Lower lobe of right lung (tissue), 2 donors: ENCODE measurements at regions not wholly inside any gene's neighbourhood (a gene's known extent, or its start where the extent isn't known, plus 50 kb on each side); places are given as distances from the start of the nearest gene placed in this dataset.
A peak's percentile ranks its signal among the peaks of the same experiment; 100 is the strongest.

Experiments
- ATAC-seq, 2 donors: fragments of 200-7000 bp; cut with Tn5 transposase; one replicate each; pipeline ENCODE4 v1.9.1; 2020 to 2022; ENCODE audit warnings: mild to moderate bottlenecking in 2 of 2, moderate library complexity in 2 of 2
- DNase-seq: peaks from one replicate; pipeline ENCODE4 v3.0.0-alpha.2; 2020
- H3K27ac ChIP-seq: fragments of 200-600 bp; one replicate; pipeline ENCODE4 v1.8.0; 2022
- H3K27me3 ChIP-seq: fragments of 200-600 bp; one replicate; pipeline ENCODE4 v1.8.0; 2022; ENCODE audit warnings: low read depth
- H3K36me3 ChIP-seq: fragments of 200-600 bp; one replicate; pipeline ENCODE4 v1.8.0; 2022; ENCODE audit warnings: mild to moderate bottlenecking
- H3K4me1 ChIP-seq: fragments of 200-600 bp; one replicate; pipeline ENCODE4 v1.8.0; 2022
- H3K4me3 ChIP-seq: fragments of 200-600 bp; one replicate; pipeline ENCODE4 v1.8.0; 2022; ENCODE audit warnings: mild to moderate bottlenecking
- H3K9me3 ChIP-seq: fragments of 200-600 bp; one replicate; pipeline ENCODE4 v1.8.0; 2022
- intact Hi-C: fragments of 100-400 bp; cut with DNase I; formaldehyde crosslinking; loops from one replicate; pipeline ENCODE4 v1.11.0; 2022
- TF ChIP-seq, protein P1 (sequence below): fragments of 200-600 bp; IDR thresholded peaks from one replicate; pipeline ENCODE4 v1.8.0; 2022; ENCODE audit warnings: antibody characterized with exemption, mild to moderate bottlenecking
- donor health status: DM: no; HTN: yes; CAD: no; lungs with severe emphysema.

DNA sequence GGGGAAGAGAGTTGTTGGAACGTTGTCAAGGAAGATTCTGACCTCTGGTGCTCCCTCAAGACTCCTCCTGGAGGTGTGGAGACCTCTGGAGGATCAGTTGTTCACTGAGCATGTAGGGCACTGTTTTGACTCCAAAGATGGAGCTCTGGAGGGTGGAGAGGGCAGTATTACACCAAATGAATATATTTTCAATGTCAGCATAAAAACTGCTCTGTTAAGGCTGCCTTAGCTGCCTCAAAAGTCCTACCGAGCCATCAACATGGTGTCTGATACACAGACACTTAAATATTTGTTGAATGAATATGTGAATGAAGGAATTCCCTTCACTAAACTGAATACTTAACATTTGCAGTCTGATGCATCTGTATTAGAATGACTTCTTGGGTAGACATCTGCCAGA lies 144.2 kb upstream of the SPON1 start:
- Histone ChIP-seq H3K27me3 (no peaks in the 10 kb centered on the region), H3K4me1 (no peaks in the 10 kb centered on the region), H3K9me3 (no peaks in the 10 kb centered on the region), H3K27ac (no peak overlapping the region), H3K4me3 (no peak overlapping the region), H3K36me3 (no peaks in the 10 kb centered on the region)
- no peak for DNase-seq
- intact Hi-C loops: no loop called here
- TF ChIP-seq, protein P1, sequence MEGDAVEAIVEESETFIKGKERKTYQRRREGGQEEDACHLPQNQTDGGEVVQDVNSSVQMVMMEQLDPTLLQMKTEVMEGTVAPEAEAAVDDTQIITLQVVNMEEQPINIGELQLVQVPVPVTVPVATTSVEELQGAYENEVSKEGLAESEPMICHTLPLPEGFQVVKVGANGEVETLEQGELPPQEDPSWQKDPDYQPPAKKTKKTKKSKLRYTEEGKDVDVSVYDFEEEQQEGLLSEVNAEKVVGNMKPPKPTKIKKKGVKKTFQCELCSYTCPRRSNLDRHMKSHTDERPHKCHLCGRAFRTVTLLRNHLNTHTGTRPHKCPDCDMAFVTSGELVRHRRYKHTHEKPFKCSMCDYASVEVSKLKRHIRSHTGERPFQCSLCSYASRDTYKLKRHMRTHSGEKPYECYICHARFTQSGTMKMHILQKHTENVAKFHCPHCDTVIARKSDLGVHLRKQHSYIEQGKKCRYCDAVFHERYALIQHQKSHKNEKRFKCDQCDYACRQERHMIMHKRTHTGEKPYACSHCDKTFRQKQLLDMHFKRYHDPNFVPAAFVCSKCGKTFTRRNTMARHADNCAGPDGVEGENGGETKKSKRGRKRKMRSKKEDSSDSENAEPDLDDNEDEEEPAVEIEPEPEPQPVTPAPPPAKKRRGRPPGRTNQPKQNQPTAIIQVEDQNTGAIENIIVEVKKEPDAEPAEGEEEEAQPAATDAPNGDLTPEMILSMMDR: no peak
- ATAC-seq: no peak

DNA sequence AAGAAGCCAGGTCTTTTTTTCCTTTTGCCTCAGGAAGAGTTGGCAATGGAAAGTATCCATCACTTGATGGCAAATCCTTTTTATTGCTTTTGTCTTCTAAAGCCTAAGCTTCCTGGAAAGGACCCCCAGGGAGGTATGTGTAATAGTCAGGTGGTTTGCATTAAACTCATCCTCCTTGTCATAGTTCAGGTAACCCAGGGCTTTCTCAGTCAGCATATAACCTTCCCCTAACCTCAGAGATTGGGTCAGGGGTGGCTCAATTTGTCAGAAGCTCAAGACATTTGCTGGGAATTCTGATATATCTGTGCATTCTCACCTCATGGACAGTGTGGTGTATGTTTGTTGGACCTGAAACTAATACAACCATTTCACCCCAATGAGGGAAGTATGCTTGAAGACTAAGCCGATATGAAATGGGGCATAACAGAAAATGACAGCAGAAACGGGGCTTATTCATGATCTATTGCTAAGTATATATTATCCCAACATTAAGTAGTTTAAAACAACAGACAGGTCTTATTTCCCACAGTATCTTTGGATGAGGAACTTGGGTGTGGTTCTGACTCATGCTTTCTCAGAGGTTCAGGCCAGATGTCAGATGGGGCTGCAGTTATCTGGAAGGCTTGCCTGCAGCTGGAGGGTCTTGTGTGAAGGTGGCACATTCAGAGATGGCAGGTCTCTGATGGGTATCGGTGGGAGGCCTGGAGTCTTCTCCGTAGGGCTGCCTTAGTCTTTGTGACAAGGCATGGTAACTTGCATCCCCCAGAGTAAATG lies 135.8 kb upstream of the SPON1 start:
- no peak overlapping the region for H3K4me3 ChIP-seq
- no peaks in the 10 kb centered on the region for H3K4me1 ChIP-seq
- DNase-seq (no peak), ATAC-seq (no peak)
- peaks cover 3% of the 10 kb centered on the region for H3K9me3 ChIP-seq
- TF ChIP-seq, protein P1: no peak
- intact Hi-C loops: no loop called here
- H3K36me3 ChIP-seq: no peaks in the 10 kb centered on the region
- no peak overlapping the region for H3K27ac ChIP-seq
- no peaks in the 10 kb centered on the region for H3K27me3 ChIP-seq

DNA sequence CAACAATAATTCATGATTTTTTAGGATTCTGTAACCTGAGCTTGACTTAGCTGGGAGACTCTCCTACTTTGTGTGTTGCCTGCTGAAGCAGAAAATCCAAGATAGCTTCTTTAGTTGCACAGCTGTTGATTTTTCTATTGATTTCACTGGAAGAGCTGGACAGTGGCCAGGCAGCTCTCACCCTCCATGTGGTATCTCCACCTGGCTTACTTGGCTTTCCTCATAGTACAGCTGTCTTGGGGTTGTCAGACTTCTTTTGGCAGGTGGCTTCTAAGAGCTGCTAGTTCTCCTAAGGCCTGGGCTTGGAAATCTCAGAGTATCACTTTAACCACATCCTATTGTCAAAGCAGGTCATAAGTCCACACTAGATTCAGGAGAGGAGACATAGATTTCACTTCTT lies 130.8 kb upstream of the SPON1 start:
- Histone ChIP-seq H3K4me3 (no peak overlapping the region), H3K9me3 (peaks cover 3% of the 10 kb centered on the region), H3K4me1 (no peaks in the 10 kb centered on the region), H3K27ac (no peak overlapping the region), H3K27me3 (no peaks in the 10 kb centered on the region), H3K36me3 (no peaks in the 10 kb centered on the region)
- TF ChIP-seq, protein P1: no peak
- DNase-seq: no peak
- intact Hi-C loops: no loop called here
- no peak for ATAC-seq

DNA sequence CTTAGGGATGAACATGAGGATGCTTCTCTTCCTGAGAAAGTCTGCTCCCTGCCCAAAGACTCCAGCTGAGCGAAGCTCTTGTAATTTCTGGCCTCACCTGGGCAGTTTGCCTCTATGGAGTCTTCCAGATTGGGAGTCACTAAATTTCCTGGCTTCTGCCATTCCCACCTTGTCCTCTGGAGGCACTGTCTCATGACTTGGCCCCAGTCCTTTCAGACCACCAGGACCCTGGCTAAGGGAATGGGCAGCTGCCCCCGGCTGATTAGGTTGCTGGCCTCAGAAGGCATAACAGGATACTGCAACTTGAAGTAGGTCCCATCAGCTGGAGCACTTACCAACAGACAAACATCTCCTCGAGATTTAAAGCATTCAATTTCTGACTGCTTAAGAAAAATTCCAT lies 128.1 kb upstream of the SPON1 start:
- no peaks in the 10 kb centered on the region for H3K36me3 ChIP-seq
- peaks cover 3% of the 10 kb centered on the region for H3K9me3 ChIP-seq
- no peak for DNase-seq
- no peaks in the 10 kb centered on the region for H3K4me1 ChIP-seq
- no peak for ATAC-seq
- H3K4me3 ChIP-seq: no peak overlapping the region
- no peak overlapping the region for H3K27ac ChIP-seq
- no peaks in the 10 kb centered on the region for H3K27me3 ChIP-seq
- TF ChIP-seq, protein P1: peak; percentile 23
- intact Hi-C loops: no loop called here

DNA sequence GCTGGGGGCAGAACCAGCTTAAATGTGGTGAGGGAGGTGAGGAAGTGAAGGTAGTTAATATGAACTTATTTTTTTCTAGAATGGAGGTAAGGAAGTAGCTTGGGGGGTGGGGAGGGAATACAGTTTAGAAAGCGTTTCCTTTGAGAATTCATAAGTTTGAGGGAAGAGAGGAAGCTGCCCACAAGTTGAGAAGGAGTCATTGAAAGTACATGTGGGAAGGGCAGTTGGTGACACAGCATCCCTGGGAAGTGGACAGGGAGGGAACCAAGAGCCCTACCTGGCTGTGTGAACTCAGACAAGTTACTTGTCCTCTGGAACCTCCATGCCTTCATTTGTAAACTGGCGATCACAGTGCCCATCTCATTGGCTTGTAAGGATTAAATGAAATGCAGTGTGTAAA lies 125.9 kb upstream of the SPON1 start:
- no peak for ATAC-seq
- H3K27me3 ChIP-seq: no peaks in the 10 kb centered on the region
- intact Hi-C loops: no loop called here

More for the DNA sequence above, 125.9 kb upstream of the SPON1 start:
- Histone ChIP-seq H3K4me1 (no peaks in the 10 kb centered on the region), H3K36me3 (no peaks in the 10 kb centered on the region), H3K4me3 (no peak overlapping the region), H3K27ac (no peak overlapping the region), H3K9me3 (no peaks in the 10 kb centered on the region)
- TF ChIP-seq, protein P1: no peak
- no peak for DNase-seq
